ENCODE measurements at regions not wholly inside any gene's neighbourhood (a gene's known extent, or its start where the extent isn't known, plus 50 kb on each side); places are given as distances from the start of the nearest gene placed in this dataset.
"Not testable (repeated sequence)": the region's sequence is repeated elsewhere in the genome, so short reads cannot be mapped to it uniquely, and the experiment has no call there.

GRCh38 chr15:92801774-92802464, 98.2 kb upstream of the CHD2 start:
- H4K20me1 ChIP-seq (ENCODE audit: insufficient read depth, low read length), result no peaks in the 10 kb centered on the region
- H3K4me3 ChIP-seq (ENCODE audit: low read length), result no peak overlapping the region
- no peak overlapping the region for H3K27ac ChIP-seq (ENCODE audit: low read length)
- H2AFZ ChIP-seq (ENCODE audit: low read depth, low read length), result no peak overlapping the region
- no peaks in the 10 kb centered on the region for H3K27me3 ChIP-seq (ENCODE audit: low read depth, low read length)
- H3K36me3 ChIP-seq (replicated peaks; ENCODE audit: low read depth, low read length), result no peaks in the 10 kb centered on the region
- no peaks in the 10 kb centered on the region for H3K9me3 ChIP-seq (ENCODE audit: insufficient read depth, low read length)
- peaks cover 9% of the 10 kb centered on the region for H3K4me1 ChIP-seq (ENCODE audit: low read length)
- TF ChIP-seq EZH2phosphoT487 (IDR thresholded peaks at IDR 0.05; ENCODE audit: low read depth) (no peak), CTCF (IDR thresholded peaks at IDR 0.05; ENCODE audit: low read depth, low read length) (no peak)
- no peaks in the 10 kb centered on the region for H3K79me2 ChIP-seq (ENCODE audit: low read length)
- H3K9ac ChIP-seq (ENCODE audit: low read length), result no peak overlapping the region
- H3K4me2 ChIP-seq (ENCODE audit: low read length), result no peak overlapping the region

GRCh38 chr15:92803536-92803851, 96.6 kb upstream of the CHD2 start:
- H3K36me3 ChIP-seq (replicated peaks; ENCODE audit: low read depth, low read length), result no peaks in the 10 kb centered on the region
- H3K27ac ChIP-seq (ENCODE audit: low read length), result no peak overlapping the region
- no peaks in the 10 kb centered on the region for H4K20me1 ChIP-seq (ENCODE audit: insufficient read depth, low read length)
- H2AFZ ChIP-seq (ENCODE audit: low read depth, low read length), result no peak overlapping the region
- TF ChIP-seq CTCF (IDR thresholded peaks at IDR 0.05; ENCODE audit: low read depth, low read length) (no peak), EZH2phosphoT487 (IDR thresholded peaks at IDR 0.05; ENCODE audit: low read depth) (no peak)
- H3K9me3 ChIP-seq (ENCODE audit: insufficient read depth, low read length), result no peaks in the 10 kb centered on the region
- H3K4me3 ChIP-seq (ENCODE audit: low read length), result no peak overlapping the region
- peaks cover 9% of the 10 kb centered on the region for H3K79me2 ChIP-seq (ENCODE audit: low read length)
- no peak overlapping the region for H3K9ac ChIP-seq (ENCODE audit: low read length)
- H3K27me3 ChIP-seq (ENCODE audit: low read depth, low read length), result no peaks in the 10 kb centered on the region
- H3K4me1 ChIP-seq (ENCODE audit: low read length), result peaks cover 12% of the 10 kb centered on the region
- H3K4me2 ChIP-seq (ENCODE audit: low read length), result no peak overlapping the region

- no peak for TF ChIP-seq CTCF (IDR thresholded peaks at IDR 0.05; ENCODE audit: low read depth, low read length)
- TF ChIP-seq EZH2phosphoT487 (IDR thresholded peaks at IDR 0.05; ENCODE audit: low read depth), result no peak
- H3K36me3 ChIP-seq (replicated peaks; ENCODE audit: low read depth, low read length), result no peaks in the 10 kb centered on the region
- H2AFZ ChIP-seq (ENCODE audit: low read depth, low read length), result no peak overlapping the region
- no peak overlapping the region for H3K9ac ChIP-seq (ENCODE audit: low read length)
- peaks cover 12% of the 10 kb centered on the region for H3K4me1 ChIP-seq (ENCODE audit: low read length)
- peaks cover 9% of the 10 kb centered on the region for H3K79me2 ChIP-seq (ENCODE audit: low read length)
- H3K4me3 ChIP-seq (ENCODE audit: low read length), result no peak overlapping the region
- H3K27ac ChIP-seq (ENCODE audit: low read length), result no peak overlapping the region
- no peaks in the 10 kb centered on the region for H4K20me1 ChIP-seq (ENCODE audit: insufficient read depth, low read length)
- H3K27me3 ChIP-seq (ENCODE audit: low read depth, low read length), result no peaks in the 10 kb centered on the region
- no peaks in the 10 kb centered on the region for H3K9me3 ChIP-seq (ENCODE audit: insufficient read depth, low read length)
- H3K4me2 ChIP-seq (ENCODE audit: low read length), result no peak overlapping the region
These were observed 96.1 kb upstream of the CHD2 start for GRCh38 chr15:92803852-92804609.

- H3K27me3 ChIP-seq (ENCODE audit: low read depth, low read length); H3K9ac ChIP-seq (ENCODE audit: low read length); H3K27ac ChIP-seq (ENCODE audit: low read length); H3K4me2 ChIP-seq (ENCODE audit: low read length); H4K20me1 ChIP-seq (ENCODE audit: insufficient read depth, low read length); H3K9me3 ChIP-seq (ENCODE audit: insufficient read depth, low read length); H3K79me2 ChIP-seq (ENCODE audit: low read length); H3K4me3 ChIP-seq (ENCODE audit: low read length); H2AFZ ChIP-seq (ENCODE audit: low read depth, low read length); H3K36me3 ChIP-seq (replicated peaks; ENCODE audit: low read depth, low read length): not testable (repeated sequence)
- H3K4me1 ChIP-seq (ENCODE audit: low read length), result peaks cover 13% of the 10 kb centered on the region
These were observed 95.6 kb upstream of the CHD2 start for GRCh38 chr15:92804610-92804936.

Measured in OCI-LY3 (cell line).